A549 (cell line): ENCODE measurements at regions not wholly inside any gene's neighbourhood (a gene's known extent, or its start where the extent isn't known, plus 50 kb on each side); places are given as distances from the start of the nearest gene placed in this dataset.
"Not testable (repeated sequence)": the region's sequence is repeated elsewhere in the genome, so short reads cannot be mapped to it uniquely, and the experiment has no call there.

Experiments
- ATAC-seq, 2 experiments: fragments of 200-7000 bp in 1 of 2; fragments of >200 bp in 1 of 2; cut with Nextera tagmentation in 1 of 2; cut with Tn5 transposase in 1 of 2; 3 replicates each; pipeline versions ENCODE4 v1.8.0 to v1.9.1; 2018 to 2020; ENCODE audit warnings: mild to moderate bottlenecking in 1 of 2, moderate library complexity in 1 of 2
- CTCF ChIA-PET: fragments of 300-600 bp; sonication (Branson Sonifier 250); formaldehyde crosslinking; extraction: SDS; loops from one replicate; lab custom pipeline; 2021; ENCODE audit warnings: antibody characterized with exemption, inconsistent platforms; lab: Yijun Ruan, JAX
- POLR2A ChIA-PET: fragments of 350-600 bp; formaldehyde crosslinking; extraction: SDS; loops from one replicate; lab custom pipeline; 2021; ENCODE audit warnings: antibody characterized with exemption, inconsistent platforms; lab: Yijun Ruan, JAX
- DNase-seq, 2 experiments: peaks; one replicate each; pipeline versions ENCODE4 v3.0.0 to v3.0.0-alpha.2; 2011 to 2016; ENCODE audit warnings: low read depth in 1 of 2, low spot score in 1 of 2
- FAIRE-seq: peaks from 2 replicates; lab custom pipeline; 2011; peaks lifted over from hg19 to GRCh38; lab: Jason Lieb, UNC
- H3K27ac ChIP-seq, 2 experiments: fragments of >200 bp; sonication (Bioruptor Twin); formaldehyde crosslinking; 3 replicates each; pipeline ENCODE4 v1.5.1; 2016 to 2017
- H3K4me1 ChIP-seq: fragments of >200 bp; sonication (Bioruptor Twin); formaldehyde crosslinking; 3 replicates; pipeline ENCODE4 v1.6.1; 2016
- H3K4me2 ChIP-seq: fragments of >200 bp; sonication (Bioruptor Twin); formaldehyde crosslinking; 3 replicates; pipeline ENCODE4 v1.6.1; 2016
- H3K4me3 ChIP-seq: fragments of >200 bp; sonication (Bioruptor Twin); formaldehyde crosslinking; 3 replicates; pipeline ENCODE4 v1.5.1; 2016
- H3K9me3 ChIP-seq: fragments of >200 bp; sonication (Bioruptor Twin); formaldehyde crosslinking; 3 replicates; pipeline ENCODE4 v1.6.1; 2016
- BHLHE40 ChIP-seq: IDR thresholded peaks from 2 replicates; pipeline ENCODE4 v1.6.1; 2012; ENCODE audit warnings: low read depth, low read length, inconsistent platforms
- CHD2 ChIP-seq: fragments of 150-350 bp; IDR thresholded peaks from 2 replicates; pipeline ENCODE4 v1.6.1; 2014; ENCODE audit warnings: low read length; ENCODE audit not compliant: partially characterized antibody
- CHD4 ChIP-seq: fragments of 200-600 bp; sonication (generic); IDR thresholded peaks from 2 replicates; pipeline ENCODE4 v1.6.1; 2016; ENCODE audit warnings: antibody characterized with exemption, mild to moderate bottlenecking, borderline replicate concordance
- EP300 ChIP-seq, 2 experiments: fragments of >200 bp; sonication (Bioruptor Twin); formaldehyde crosslinking; IDR thresholded peaks; 2 replicates in 1 of 2; 3 replicates in 1 of 2; pipeline ENCODE4 v1.6.1; 2016 to 2017
- HEYL ChIP-seq: fragments of 250-450 bp; sonication (Bioruptor Pico); IDR thresholded peaks from 2 replicates; pipeline ENCODE4 v1.8.0; 2021; ENCODE audit warnings: mild to moderate bottlenecking, moderate library complexity
- HOXA7 ChIP-seq: fragments of 250-450 bp; sonication (Bioruptor Pico); IDR thresholded peaks from 2 replicates; pipeline ENCODE4 v1.5.0; 2020; ENCODE audit warnings: mild to moderate bottlenecking, moderate library complexity
- HOXB5 ChIP-seq: fragments of 250-450 bp; sonication (Bioruptor Pico); IDR thresholded peaks from 2 replicates; pipeline ENCODE4 v1.5.0; 2020; ENCODE audit warnings: mild to moderate bottlenecking, moderate library complexity
- JUN ChIP-seq, 2 experiments: fragments of >200 bp; sonication (Bioruptor Twin); formaldehyde crosslinking; IDR thresholded peaks; 2 replicates in 1 of 2; 3 replicates in 1 of 2; pipeline ENCODE4 v1.6.1; 2016 to 2017
- KDM1A ChIP-seq: fragments of 200-600 bp; sonication (generic); IDR thresholded peaks from 2 replicates; pipeline ENCODE4 v1.6.1; 2016; ENCODE audit warnings: low read depth, mild to moderate bottlenecking
- KDM5A ChIP-seq: fragments of 200-600 bp; sonication (generic); IDR thresholded peaks from 2 replicates; pipeline ENCODE4 v1.6.1; 2016; ENCODE audit warnings: antibody characterized with exemption, mild to moderate bottlenecking
- MAZ ChIP-seq: fragments of 150-350 bp; IDR thresholded peaks from 2 replicates; pipeline ENCODE4 v1.6.1; 2014; ENCODE audit warnings: antibody characterized with exemption, low read depth, low read length, borderline replicate concordance
- NR3C1 ChIP-seq: fragments of >200 bp; sonication (Bioruptor Twin); formaldehyde crosslinking; IDR thresholded peaks from 3 replicates; pipeline ENCODE4 v1.6.1; 2017
- PBX3 ChIP-seq: IDR thresholded peaks from 2 replicates; pipeline ENCODE4 v1.6.1; 2012
- PHF8 ChIP-seq: fragments of 200-600 bp; sonication (generic); IDR thresholded peaks from 2 replicates; pipeline ENCODE4 v1.6.1; 2016; ENCODE audit warnings: low read depth, mild to moderate bottlenecking, antibody characterized with exemption, moderate library complexity, borderline replicate concordance
- RARB ChIP-seq: fragments of 250-450 bp; sonication (Bioruptor Pico); IDR thresholded peaks from 2 replicates; pipeline ENCODE4 v1.8.0; 2021; ENCODE audit warnings: mild to moderate bottlenecking, moderate library complexity
- RFX5 ChIP-seq: fragments of 450-650 bp; IDR thresholded peaks from 2 replicates; pipeline ENCODE4 v1.7.1; 2014; ENCODE audit warnings: antibody characterized with exemption, mild to moderate bottlenecking, moderate library complexity
- ZNF302 ChIP-seq: fragments of 250-450 bp; sonication (Bioruptor Pico); IDR thresholded peaks from 2 replicates; pipeline ENCODE4 v1.9.0; 2021; ENCODE audit warnings: inconsistent platforms, mild to moderate bottlenecking, moderate library complexity
- WGBS: methylation state at CpG from one replicate; pipeline ENCODE4 v1.1.6; 2017; ENCODE audit errors: missing lambda C conversion rate; 5-methylcytosine and 5-hydroxymethylcytosine counted together
- TF ChIP-seq, protein P1 (sequence below): fragments of 450-650 bp; IDR thresholded peaks from 2 replicates; pipeline ENCODE4 v1.6.1; 2014; ENCODE audit warnings: antibody characterized with exemption
- TF ChIP-seq, protein P2 (sequence below): fragments of 250-450 bp; sonication (Bioruptor Pico); IDR thresholded peaks from 2 replicates; pipeline ENCODE4 v1.5.0; 2021; ENCODE audit warnings: mild to moderate bottlenecking, moderate library complexity, borderline replicate concordance

DNA sequence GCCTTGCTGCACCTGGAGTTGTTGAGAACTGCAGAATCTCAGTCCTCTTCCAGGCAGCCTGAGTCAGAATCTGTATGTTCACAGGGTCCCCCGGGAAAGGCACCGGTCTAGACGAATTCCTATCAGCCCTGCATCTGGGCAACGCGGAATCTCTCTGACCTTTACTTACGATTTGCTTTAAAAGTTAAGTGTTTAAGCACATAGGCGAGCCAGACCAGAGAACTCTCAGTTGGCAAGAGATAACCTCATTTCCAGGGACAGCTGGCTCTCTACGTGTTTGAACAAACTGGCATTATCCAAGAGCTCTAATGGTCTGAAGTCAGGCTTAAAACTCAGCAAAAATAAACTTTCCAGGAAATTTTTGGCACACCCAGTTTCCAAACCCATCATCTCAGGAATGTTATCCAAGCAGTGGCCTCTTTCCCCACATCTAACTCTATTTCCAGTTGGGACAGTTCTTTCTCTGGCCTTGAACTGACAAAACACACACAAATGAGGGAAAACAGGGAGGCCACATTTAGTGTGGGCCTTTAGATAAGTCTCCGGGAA, 53.4 kb downstream of the HES1 start:
- H3K4me3 ChIP-seq, result no peak overlapping the region
- H3K9me3 ChIP-seq, result no peaks in the 10 kb centered on the region
- no peak for TF ChIP-seq BHLHE40
- TF ChIP-seq HOXB5 (CRISPR knock-in tag), result no peak
- TF ChIP-seq, protein P1, sequence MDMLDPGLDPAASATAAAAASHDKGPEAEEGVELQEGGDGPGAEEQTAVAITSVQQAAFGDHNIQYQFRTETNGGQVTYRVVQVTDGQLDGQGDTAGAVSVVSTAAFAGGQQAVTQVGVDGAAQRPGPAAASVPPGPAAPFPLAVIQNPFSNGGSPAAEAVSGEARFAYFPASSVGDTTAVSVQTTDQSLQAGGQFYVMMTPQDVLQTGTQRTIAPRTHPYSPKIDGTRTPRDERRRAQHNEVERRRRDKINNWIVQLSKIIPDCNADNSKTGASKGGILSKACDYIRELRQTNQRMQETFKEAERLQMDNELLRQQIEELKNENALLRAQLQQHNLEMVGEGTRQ, result no peak
- TF ChIP-seq CHD4, result no peak
- TF ChIP-seq MAZ, result no peak
- TF ChIP-seq KDM5A, result no peak
- TF ChIP-seq PHF8, result no peak
- no peak for TF ChIP-seq KDM1A
- TF ChIP-seq HEYL (CRISPR knock-in tag), result no peak
- TF ChIP-seq HOXA7, result no peak
- TF ChIP-seq, all 56 proteins: peak for 0
- H3K4me1 ChIP-seq, result no peaks in the 10 kb centered on the region
- DNase-seq, result no peak
- no peak overlapping the region for H3K4me2 ChIP-seq
- WGBS, result 76% methylated on average over 9 of the region's 9 CpGs
- ATAC-seq, result no peak
- no peak for FAIRE-seq
- ChIA-PET CTCF (no interaction called here), POLR2A (no interaction called here)
- H3K27ac ChIP-seq, result no peak overlapping the region

- FAIRE-seq, POLR2A ChIA-PET, H3K4me1 ChIP-seq, ATAC-seq, H3K27ac ChIP-seq, H3K9me3 ChIP-seq, DNase-seq, H3K4me3 ChIP-seq, H3K4me2 ChIP-seq: not testable (repeated sequence)
- WGBS, result 93% methylated on average over 2 of the region's 2 CpGs
- CTCF ChIA-PET, result interaction anchor here (1.1 kb wide), 1 partner anchor 25 kb away, joined by 3 read pairs; no protein-coding TSS in a partner anchor
Measured at GRCh38 chr3:194191850-194192249, 55.9 kb downstream of the HES1 start.

DNA sequence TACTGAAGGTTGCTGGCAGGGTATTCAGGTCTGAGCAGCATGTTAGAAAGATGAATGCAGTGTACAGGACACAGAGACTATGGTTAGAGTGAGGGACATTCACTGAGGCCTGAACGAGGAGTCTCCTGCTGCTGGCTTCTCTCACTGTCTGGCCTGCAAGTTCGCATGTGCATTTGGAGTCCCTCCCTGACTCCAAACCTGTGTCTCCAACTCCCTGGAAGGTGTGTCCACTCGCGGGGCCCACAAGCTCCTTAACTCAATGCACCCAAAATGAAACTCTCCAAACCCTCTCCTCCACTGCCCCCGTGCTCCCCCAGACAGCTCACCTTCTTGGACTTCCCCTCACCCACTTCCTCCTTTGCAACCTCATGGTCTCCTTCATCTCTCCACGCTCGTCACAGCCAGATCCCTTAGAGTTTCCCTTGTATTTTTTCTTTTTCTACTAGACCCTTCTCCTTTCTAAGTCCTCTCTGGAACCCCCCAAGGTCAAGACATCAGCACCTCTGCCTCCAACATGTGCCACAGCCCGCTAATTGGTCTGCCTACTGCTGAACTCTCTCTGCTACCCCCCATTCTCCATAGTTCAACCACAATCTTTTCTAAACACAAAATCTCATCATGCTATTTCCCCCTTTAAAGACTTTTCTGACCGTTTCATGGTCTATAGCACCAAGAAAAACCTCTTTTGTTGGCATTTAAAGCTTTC, 58.3 kb downstream of the HES1 start:
- no peak for ATAC-seq
- H3K4me1 ChIP-seq, result no peaks in the 10 kb centered on the region

More for the DNA sequence above, 58.3 kb downstream of the HES1 start:
- no peak overlapping the region for H3K4me3 ChIP-seq
- TF ChIP-seq RFX5 (no peak), BHLHE40 (no peak), HEYL (CRISPR knock-in tag) (no peak), PBX3 (no peak), NR3C1 (no peak), JUN (IDR thresholded peaks at IDR 0.05) (no peak), KDM5A (no peak), CHD2 (no peak), EP300 (IDR thresholded peaks at IDR 0.05) (no peak), RARB (CRISPR knock-in tag) (no peak), ZNF302 (no peak)
- TF ChIP-seq, protein P2, sequence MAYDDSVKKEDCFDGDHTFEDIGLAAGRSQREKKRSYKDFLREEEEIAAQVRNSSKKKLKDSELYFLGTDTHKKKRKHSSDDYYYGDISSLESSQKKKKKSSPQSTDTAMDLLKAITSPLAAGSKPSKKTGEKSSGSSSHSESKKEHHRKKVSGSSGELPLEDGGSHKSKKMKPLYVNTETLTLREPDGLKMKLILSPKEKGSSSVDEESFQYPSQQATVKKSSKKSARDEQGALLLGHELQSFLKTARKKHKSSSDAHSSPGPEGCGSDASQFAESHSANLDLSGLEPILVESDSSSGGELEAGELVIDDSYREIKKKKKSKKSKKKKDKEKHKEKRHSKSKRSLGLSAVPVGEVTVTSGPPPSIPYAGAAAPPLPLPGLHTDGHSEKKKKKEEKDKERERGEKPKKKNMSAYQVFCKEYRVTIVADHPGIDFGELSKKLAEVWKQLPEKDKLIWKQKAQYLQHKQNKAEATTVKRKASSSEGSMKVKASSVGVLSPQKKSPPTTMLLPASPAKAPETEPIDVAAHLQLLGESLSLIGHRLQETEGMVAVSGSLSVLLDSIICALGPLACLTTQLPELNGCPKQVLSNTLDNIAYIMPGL (CRISPR knock-in tag), result no peak
- TF ChIP-seq, all 56 proteins: peak for 0
- DNase-seq (no peak), FAIRE-seq (no peak)
- ChIA-PET CTCF (no interaction called here), POLR2A (no interaction called here)
- Histone ChIP-seq H3K27ac (no peak overlapping the region), H3K4me2 (no peak overlapping the region), H3K9me3 (no peaks in the 10 kb centered on the region)
- WGBS, result 76% methylated on average over 9 of the region's 9 CpGs
